HG03196 (cell line): ENCODE measurements at regions not wholly inside any gene's neighbourhood (a gene's known extent, or its start where the extent isn't known, plus 50 kb on each side); places are given as distances from the start of the nearest gene placed in this dataset.
"Not testable (repeated sequence)": the region's sequence is repeated elsewhere in the genome, so short reads cannot be mapped to it uniquely, and the experiment has no call there.

Experiments
- ATAC-seq: cut with Tn5 transposase; IDR thresholded peaks from one replicate; pipeline ENCODE4 v1.9.1; 2021; ENCODE audit not compliant: unreplicated experiment

- ATAC-seq = no peak
Measured at GRCh38 chr1:4062560-4062959, 162.5 kb upstream of the C1orf174 start.

GRCh38 chr1:4062992-4063391 lies 162.9 kb upstream of the C1orf174 start:
- ATAC-seq = no peak

- ATAC-seq = no peak
Measured at GRCh38 chr1:4063516-4063915, 163.4 kb upstream of the C1orf174 start.

- ATAC-seq = no peak
Measured at GRCh38 chr1:4064150-4064889, 164.2 kb upstream of the C1orf174 start.

- ATAC-seq = no peak
Measured at GRCh38 chr1:4066860-4067599, 167.0 kb upstream of the C1orf174 start.

- no peak for ATAC-seq
Measured at GRCh38 chr1:4068076-4068475, 168.0 kb upstream of the C1orf174 start.

- no peak for ATAC-seq
Measured at GRCh38 chr1:4071653-4072052, 171.6 kb upstream of the C1orf174 start.

- ATAC-seq = no peak
Measured at GRCh38 chr1:4072481-4073153, 172.5 kb upstream of the C1orf174 start.

- no peak for ATAC-seq
Measured at GRCh38 chr1:4075436-4076225, 175.6 kb upstream of the C1orf174 start.

GRCh38 chr1:4076346-4076745 lies 176.3 kb upstream of the C1orf174 start:
- no peak for ATAC-seq

GRCh38 chr1:4078091-4078962 lies 178.3 kb upstream of the C1orf174 start:
- not testable (repeated sequence) for ATAC-seq

GRCh38 chr1:4079815-4080214 lies 179.7 kb upstream of the C1orf174 start:
- no peak for ATAC-seq

- no peak for ATAC-seq
Measured at GRCh38 chr1:4081806-4082711, 182.0 kb upstream of the C1orf174 start.

GRCh38 chr1:4083231-4084047 lies 183.4 kb upstream of the C1orf174 start:
- ATAC-seq = no peak

GRCh38 chr1:4084048-4084431 lies 184.0 kb upstream of the C1orf174 start:
- no peak for ATAC-seq

- no peak for ATAC-seq
Measured at GRCh38 chr1:4084446-4084845, 184.4 kb upstream of the C1orf174 start.

GRCh38 chr1:4084896-4085295 lies 184.8 kb upstream of the C1orf174 start:
- no peak for ATAC-seq

- no peak for ATAC-seq
Measured at GRCh38 chr1:4085546-4085945, 185.5 kb upstream of the C1orf174 start.
